ENCODE measurements at regions not wholly inside any gene's neighbourhood (a gene's known extent, or its start where the extent isn't known, plus 50 kb on each side); places are given as distances from the start of the nearest gene placed in this dataset.
A peak's percentile ranks its signal among the peaks of the same experiment; 100 is the strongest.

DNA sequence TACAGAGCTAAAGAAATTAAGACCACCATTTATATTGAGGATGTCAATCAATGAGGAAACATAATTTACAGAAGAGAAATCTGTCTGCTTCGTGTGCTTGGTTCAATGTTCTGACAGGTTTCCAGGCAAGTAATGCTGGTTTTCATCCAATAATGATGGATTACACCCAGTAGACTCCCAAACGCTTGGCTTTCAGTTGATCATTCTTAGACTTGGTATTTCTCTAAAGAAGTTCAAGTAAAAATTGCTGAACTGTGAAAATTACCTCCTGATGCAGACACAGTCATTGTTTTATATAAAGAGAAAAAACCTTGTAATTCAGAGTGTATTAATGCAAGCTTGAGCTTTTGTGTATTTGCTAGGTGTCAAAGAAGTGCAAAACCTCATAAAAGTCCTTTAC is 85.0 kb downstream of the VCX3A start:
- in situ Hi-C loops (cut with HindIII; ENCODE audit: low sequenced_read_pairs), result no loop called here
- no peak overlapping the region for H3K4me3 ChIP-seq (ENCODE audit: low read depth, low read length)
- TF ChIP-seq CTCF (IDR thresholded peaks at IDR 0.05; ENCODE audit: low read depth, low read length), result no peak
- DNase-seq (ENCODE audit: low read depth, low spot score), result no peak

- no peak overlapping the region for H3K4me3 ChIP-seq (ENCODE audit: low read depth, low read length)
- in situ Hi-C loops (cut with HindIII; ENCODE audit: low sequenced_read_pairs), result no loop called here
- DNase-seq (ENCODE audit: low read depth, low spot score), result peak; percentile 22
- TF ChIP-seq CTCF (IDR thresholded peaks at IDR 0.05; ENCODE audit: low read depth, low read length), result no peak
Observed at GRCh38 chrX:6448003-6448402, 86.9 kb downstream of the VCX3A start.

GRCh38 chrX:6446582-6446981 is 88.3 kb downstream of the VCX3A start:
- in situ Hi-C loops (cut with HindIII; ENCODE audit: low sequenced_read_pairs), result no loop called here
- no peak overlapping the region for H3K4me3 ChIP-seq (ENCODE audit: low read depth, low read length)
- DNase-seq (ENCODE audit: low read depth, low spot score), result no peak
- TF ChIP-seq CTCF (IDR thresholded peaks at IDR 0.05; ENCODE audit: low read depth, low read length), result no peak

DNA sequence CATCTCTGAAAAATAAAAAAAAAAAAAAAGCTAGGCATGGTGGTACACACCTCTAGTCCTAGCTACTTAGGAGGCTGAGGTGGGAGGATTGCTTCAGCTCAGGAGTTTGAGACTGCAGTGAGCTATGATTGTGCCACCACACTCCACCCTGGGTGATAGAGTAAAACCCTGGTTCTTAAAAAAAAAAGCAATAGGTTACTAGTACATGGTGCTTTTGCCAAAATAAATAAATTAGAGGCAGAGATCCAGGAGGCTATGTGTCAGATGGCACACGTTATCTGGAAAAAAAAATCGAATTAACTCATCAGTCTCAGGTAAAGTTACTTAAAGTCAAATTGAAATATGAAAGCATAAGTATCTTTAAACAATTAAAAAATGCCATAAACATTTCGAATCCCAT is 94.3 kb downstream of the VCX3A start:
- no peak for DNase-seq (ENCODE audit: low read depth, low spot score)
- no peak for TF ChIP-seq CTCF (IDR thresholded peaks at IDR 0.05; ENCODE audit: low read depth, low read length)
- in situ Hi-C loops (cut with HindIII; ENCODE audit: low sequenced_read_pairs), result no loop called here
- no peak overlapping the region for H3K4me3 ChIP-seq (ENCODE audit: low read depth, low read length)

GRCh38 chrX:6432226-6432625 is 102.7 kb downstream of the VCX3A start:
- in situ Hi-C loops (cut with HindIII; ENCODE audit: low sequenced_read_pairs), result no loop called here
- no peak for TF ChIP-seq CTCF (IDR thresholded peaks at IDR 0.05; ENCODE audit: low read depth, low read length)
- no peak for DNase-seq (ENCODE audit: low read depth, low spot score)
- no peak overlapping the region for H3K4me3 ChIP-seq (ENCODE audit: low read depth, low read length)

DNA sequence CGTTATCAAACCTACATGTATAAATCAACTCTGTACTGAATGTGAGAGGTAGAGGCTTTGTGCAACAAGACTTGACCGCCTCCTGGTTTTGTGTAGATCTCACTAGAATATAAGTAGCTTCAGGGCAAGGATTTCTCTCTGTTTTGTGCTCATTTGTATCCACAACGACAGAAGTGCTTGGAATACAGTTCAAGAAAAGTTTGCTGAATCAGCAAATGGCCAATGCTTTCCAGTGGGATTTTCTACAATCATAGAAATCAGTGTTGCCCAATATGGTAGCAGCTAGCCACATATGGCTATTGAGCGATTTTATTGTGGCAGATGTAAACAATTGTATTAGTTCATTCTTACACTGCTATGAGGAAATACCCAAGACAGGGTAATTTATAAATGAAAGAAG is 127.4 kb downstream of the VCX3A start:
- H3K4me3 ChIP-seq (ENCODE audit: low read depth, low read length), result no peak overlapping the region
- no peak for TF ChIP-seq CTCF (IDR thresholded peaks at IDR 0.05; ENCODE audit: low read depth, low read length)
- no peak for DNase-seq (ENCODE audit: low read depth, low spot score)
- in situ Hi-C loops (cut with HindIII; ENCODE audit: low sequenced_read_pairs), result no loop called here

- in situ Hi-C loops (cut with HindIII; ENCODE audit: low sequenced_read_pairs), result no loop called here
- DNase-seq (ENCODE audit: low read depth, low spot score), result no peak
- no peak for TF ChIP-seq CTCF (IDR thresholded peaks at IDR 0.05; ENCODE audit: low read depth, low read length)
- no peak overlapping the region for H3K4me3 ChIP-seq (ENCODE audit: low read depth, low read length)
Observed at GRCh38 chrX:6386837-6387236, 148.1 kb downstream of the VCX3A start.

All from astrocyte of the spinal cord (primary cell).